Tibial nerve (tissue), 4 donors: ENCODE measurements at regions not wholly inside any gene's neighbourhood (a gene's known extent, or its start where the extent isn't known, plus 50 kb on each side); places are given as distances from the start of the nearest gene placed in this dataset.

Experiments used
- EP300 ChIP-seq, 2 donors: sonication (generic); formaldehyde crosslinking; IDR thresholded peaks; one replicate each; pipeline ENCODE4 v1.6.1; 2017; ENCODE audit warnings: antibody characterized with exemption in 2 of 2, mild to moderate bottlenecking in 1 of 2
- POLR2A ChIP-seq, 2 donors: fragments of 450-650 bp; IDR thresholded peaks; one replicate each; pipeline ENCODE4 v1.6.1; 2017; ENCODE audit warnings: antibody characterized with exemption in 2 of 2, mild to moderate bottlenecking in 2 of 2, moderate library complexity in 2 of 2
- TF ChIP-seq, protein P1 (sequence below), 5 experiments: fragments of 200-600 bp in 3 of 5; fragments of 450-650 bp in 2 of 5; sonication (generic) in 3 of 5; IDR thresholded peaks; one replicate each; pipeline ENCODE4 v1.5.1; 2016 to 2019; ENCODE audit warnings: antibody characterized with exemption in 5 of 5, mild to moderate bottlenecking in 3 of 5, moderate library complexity in 2 of 5

DNA sequence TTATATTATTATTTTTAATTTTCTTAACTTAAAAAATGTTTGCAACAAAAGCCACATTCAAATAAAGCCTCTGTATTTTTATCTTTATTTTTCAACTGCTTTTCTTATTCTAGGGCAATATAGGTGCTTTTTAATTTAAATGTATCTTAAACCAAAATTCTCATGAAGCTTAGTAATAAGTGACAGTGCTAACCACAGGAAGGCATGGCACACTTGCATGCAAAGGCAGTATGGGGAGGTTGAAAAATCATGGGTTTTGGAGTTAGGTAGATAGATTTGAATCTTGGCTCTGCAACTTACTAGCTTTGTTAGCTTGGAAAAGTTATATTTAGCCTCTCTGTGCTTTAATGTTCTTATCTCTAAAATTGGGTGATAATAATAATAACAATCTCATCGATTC, 458.0 kb downstream of the DMAC1 start:
- TF ChIP-seq POLR2A (IDR thresholded peaks at IDR 0.05) (no peak), EP300 (IDR thresholded peaks at IDR 0.05) (no peak)
- TF ChIP-seq, protein P1, sequence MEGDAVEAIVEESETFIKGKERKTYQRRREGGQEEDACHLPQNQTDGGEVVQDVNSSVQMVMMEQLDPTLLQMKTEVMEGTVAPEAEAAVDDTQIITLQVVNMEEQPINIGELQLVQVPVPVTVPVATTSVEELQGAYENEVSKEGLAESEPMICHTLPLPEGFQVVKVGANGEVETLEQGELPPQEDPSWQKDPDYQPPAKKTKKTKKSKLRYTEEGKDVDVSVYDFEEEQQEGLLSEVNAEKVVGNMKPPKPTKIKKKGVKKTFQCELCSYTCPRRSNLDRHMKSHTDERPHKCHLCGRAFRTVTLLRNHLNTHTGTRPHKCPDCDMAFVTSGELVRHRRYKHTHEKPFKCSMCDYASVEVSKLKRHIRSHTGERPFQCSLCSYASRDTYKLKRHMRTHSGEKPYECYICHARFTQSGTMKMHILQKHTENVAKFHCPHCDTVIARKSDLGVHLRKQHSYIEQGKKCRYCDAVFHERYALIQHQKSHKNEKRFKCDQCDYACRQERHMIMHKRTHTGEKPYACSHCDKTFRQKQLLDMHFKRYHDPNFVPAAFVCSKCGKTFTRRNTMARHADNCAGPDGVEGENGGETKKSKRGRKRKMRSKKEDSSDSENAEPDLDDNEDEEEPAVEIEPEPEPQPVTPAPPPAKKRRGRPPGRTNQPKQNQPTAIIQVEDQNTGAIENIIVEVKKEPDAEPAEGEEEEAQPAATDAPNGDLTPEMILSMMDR (IDR thresholded peaks at IDR 0.05): no peak
